Midbrain (tissue), 1 donor: ENCODE measurements at regions not wholly inside any gene's neighbourhood (a gene's known extent, or its start where the extent isn't known, plus 50 kb on each side); places are given as distances from the start of the nearest gene placed in this dataset.
"Not testable (repeated sequence)": the region's sequence is repeated elsewhere in the genome, so short reads cannot be mapped to it uniquely, and the experiment has no call there.

ENCODE experiments used
- DNase-seq: peaks from one replicate; lab custom pipeline; 2025; lab: John Stamatoyannopoulos, UW

- no peak for DNase-seq
These were observed 1042.5 kb upstream of the SPRY2 start for GRCh38 chr13:81383444-81383843.

- no peak for DNase-seq
These were observed 1041.3 kb upstream of the SPRY2 start for GRCh38 chr13:81382246-81382645.

GRCh38 chr13:81381560-81381959 is 1040.6 kb upstream of the SPRY2 start:
- no peak for DNase-seq

GRCh38 chr13:81379183-81379582 is 1038.3 kb upstream of the SPRY2 start:
- DNase-seq: no peak

- DNase-seq: no peak
These were observed 1037.0 kb upstream of the SPRY2 start for GRCh38 chr13:81377921-81378320.

GRCh38 chr13:81375709-81376108 is 1034.8 kb upstream of the SPRY2 start:
- DNase-seq: no peak

- not testable (repeated sequence) for DNase-seq
These were observed 1021.8 kb upstream of the SPRY2 start for GRCh38 chr13:81362711-81363110.

GRCh38 chr13:81350056-81350455 is 1009.1 kb upstream of the SPRY2 start:
- no peak for DNase-seq

GRCh38 chr13:81340118-81341069 is 999.5 kb upstream of the SPRY2 start:
- not testable (repeated sequence) for DNase-seq

- DNase-seq: not testable (repeated sequence)
These were observed 998.7 kb upstream of the SPRY2 start for GRCh38 chr13:81339666-81340065.

- DNase-seq: no peak
These were observed 993.6 kb upstream of the SPRY2 start for GRCh38 chr13:81334481-81334880.

GRCh38 chr13:81326913-81327312 is 986.0 kb upstream of the SPRY2 start:
- no peak for DNase-seq

- DNase-seq: no peak
These were observed 979.6 kb upstream of the SPRY2 start for GRCh38 chr13:81320516-81320915.

- DNase-seq: no peak
These were observed 978.4 kb upstream of the SPRY2 start for GRCh38 chr13:81319351-81319750.

GRCh38 chr13:81318231-81319019 is 977.5 kb upstream of the SPRY2 start:
- DNase-seq: no peak

GRCh38 chr13:81314461-81314860 is 973.5 kb upstream of the SPRY2 start:
- DNase-seq: no peak

GRCh38 chr13:81305928-81306327 is 965.0 kb upstream of the SPRY2 start:
- DNase-seq: no peak

GRCh38 chr13:81304121-81304659 is 963.3 kb upstream of the SPRY2 start:
- no peak for DNase-seq

- no peak for DNase-seq
These were observed 961.8 kb upstream of the SPRY2 start for GRCh38 chr13:81302677-81303076.

GRCh38 chr13:81302125-81302524 is 961.2 kb upstream of the SPRY2 start:
- no peak for DNase-seq

- no peak for DNase-seq
These were observed 954.3 kb upstream of the SPRY2 start for GRCh38 chr13:81295177-81295576.

GRCh38 chr13:81293594-81294164 is 952.8 kb upstream of the SPRY2 start:
- no peak for DNase-seq
